GM12878 (cell line): ENCODE measurements at regions not wholly inside any gene's neighbourhood (a gene's known extent, or its start where the extent isn't known, plus 50 kb on each side); places are given as distances from the start of the nearest gene placed in this dataset.

Experiments used
- ATAC-seq: fragments of 200-7000 bp; cut with Tn5 transposase; 3 replicates; pipeline ENCODE4 v1.9.1; 2020; ENCODE audit warnings: mild to moderate bottlenecking, moderate library complexity
- BruUV-seq: library from RNA; stranded (reverse); fragments of 400-500 nt; replicated peaks from 2 replicates; lab custom pipeline; 2021; lab: Mats Ljungman, UMichigan
- CTCF ChIA-PET: fragments of 300-600 bp; sonication (Branson Sonifier 250); formaldehyde crosslinking; extraction: SDS; loops from one replicate; lab custom pipeline; 2021; ENCODE audit warnings: inconsistent platforms; lab: Yijun Ruan, JAX
- POLR2A ChIA-PET: fragments of 350-600 bp; formaldehyde crosslinking; extraction: SDS; loops from one replicate; lab custom pipeline; 2021; ENCODE audit warnings: inconsistent platforms; lab: Charles Lee
- RAD21 ChIA-PET: fragments of 300-600 bp; sonication (Branson Sonifier 250); formaldehyde crosslinking; loops from one replicate; lab custom pipeline; 2023; ENCODE audit warnings: antibody characterized with exemption; ENCODE audit not compliant: unreplicated experiment; lab: Charles Lee
- SMC1A ChIA-PET: fragments of 300-600 bp; sonication (Branson Sonifier 250); formaldehyde crosslinking; loops from one replicate; lab custom pipeline; 2023; ENCODE audit not compliant: unreplicated experiment, uncharacterized antibody; lab: Charles Lee
- DNase-seq: peaks from one replicate; pipeline ENCODE4 v3.0.0-alpha.2; 2011; ENCODE audit warnings: low read depth, low spot score
- FAIRE-seq: peaks from 3 replicates; lab custom pipeline; 2011; peaks lifted over from hg19 to GRCh38; lab: Jason Lieb, UNC
- H2AFZ ChIP-seq: 2 replicates; pipeline ENCODE4 v1.6.0; 2011; ENCODE audit warnings: low read depth, low read length, control low read depth; ENCODE audit not compliant: control insufficient read depth
- H3K27ac ChIP-seq: 2 replicates; pipeline ENCODE4 v1.5.1; 2011; ENCODE audit warnings: control low read depth; ENCODE audit not compliant: control insufficient read depth, insufficient read depth
- H3K27me3 ChIP-seq, 2 experiments: replicated peaks in 1 of 2; 2 replicates each; pipeline versions ENCODE4 v1.6.0 to v1.6.1; 2011; ENCODE audit warnings: low read length in 1 of 2; ENCODE audit not compliant: control insufficient read depth in 2 of 2, insufficient read depth in 2 of 2
- H3K36me3 ChIP-seq, 2 experiments: 2 replicates each; pipeline ENCODE4 v1.5.1; 2011; ENCODE audit warnings: low read length in 1 of 2; ENCODE audit not compliant: control insufficient read depth in 2 of 2, insufficient read depth in 2 of 2
- H3K4me1 ChIP-seq: 2 replicates; pipeline ENCODE4 v1.6.1; 2011; ENCODE audit warnings: mild to moderate bottlenecking, low read length, moderate library complexity, mixed read lengths; ENCODE audit not compliant: control insufficient read depth, insufficient read depth
- H3K4me2 ChIP-seq: 2 replicates; pipeline ENCODE4 v1.6.0; 2011; ENCODE audit warnings: control low read depth; ENCODE audit not compliant: control insufficient read depth, insufficient read depth
- H3K4me3 ChIP-seq: fragments of 200-600 bp; sonication (generic); 2 replicates; pipeline ENCODE4 v1.5.1; 2016
- H3K79me2 ChIP-seq: 2 replicates; pipeline ENCODE4 v1.6.0; 2011; ENCODE audit warnings: low read length; ENCODE audit not compliant: control insufficient read depth, insufficient read depth
- H3K9ac ChIP-seq: 2 replicates; pipeline ENCODE4 v1.8.0; 2011; ENCODE audit warnings: low read length, control low read depth, mixed read lengths; ENCODE audit not compliant: control insufficient read depth, insufficient read depth
- H3K9me3 ChIP-seq: replicated peaks from 3 replicates; pipeline ENCODE4 v1.5.1; 2011; ENCODE audit warnings: mild to moderate bottlenecking, low read length; ENCODE audit not compliant: control insufficient read depth, insufficient read depth
- H4K20me1 ChIP-seq: 2 replicates; pipeline ENCODE4 v1.6.0; 2011; ENCODE audit not compliant: control insufficient read depth, insufficient read depth
- ASH2L ChIP-seq: fragments of 300-600, 200-600 bp; sonication (generic); IDR thresholded peaks from 2 replicates; pipeline ENCODE4 v1.6.1; 2017; ENCODE audit warnings: low read depth, mild to moderate bottlenecking, borderline replicate concordance
- CBX5 ChIP-seq: sonication (generic); IDR thresholded peaks from 2 replicates; pipeline ENCODE4 v1.6.1; 2016; ENCODE audit warnings: low read depth, moderate library complexity, mild to moderate bottlenecking, inconsistent platforms
- CHD4 ChIP-seq: fragments of 200-600 bp; sonication (generic); IDR thresholded peaks from 2 replicates; pipeline ENCODE4 v1.6.1; 2016; ENCODE audit warnings: mild to moderate bottlenecking
- EGR1 ChIP-seq, 2 experiments: IDR thresholded peaks; 1 replicate in 1 of 2; 2 replicates in 1 of 2; pipeline ENCODE4 v1.6.1; 2011 to 2012; ENCODE audit warnings: low read depth in 2 of 2, low read length in 2 of 2, borderline replicate concordance in 1 of 2, mild to moderate bottlenecking in 1 of 2, moderate library complexity in 1 of 2
- ETV6 ChIP-seq, 2 experiments: fragments of 450-650 bp in 1 of 2; IDR thresholded peaks in 1 of 2; conservative IDR thresholded peaks in 1 of 2; 2 replicates each; pipeline ENCODE4 v1.6.1; 2014; ENCODE audit warnings: antibody characterized with exemption in 1 of 2, borderline replicate concordance in 1 of 2, low read depth in 1 of 2, mild to moderate bottlenecking in 1 of 2, moderate library complexity in 1 of 2
- IRF3 ChIP-seq: fragments of 450-650 bp; IDR thresholded peaks from 2 replicates; pipeline ENCODE4 v1.6.1; 2014; ENCODE audit warnings: mild to moderate bottlenecking
- POLR2AphosphoS2 ChIP-seq: IDR thresholded peaks from 2 replicates; pipeline ENCODE4 v1.6.1; 2011; ENCODE audit warnings: low read depth, mild to moderate bottlenecking, low read length, improper control_type of control experiment, moderate library complexity
- SPI1 ChIP-seq: IDR thresholded peaks from 2 replicates; pipeline ENCODE4 v1.6.1; 2011; ENCODE audit warnings: low read depth, mild to moderate bottlenecking, low read length, moderate library complexity, borderline replicate concordance; ENCODE audit not compliant: insufficient read depth
- TCF3 ChIP-seq: IDR thresholded peaks from 2 replicates; pipeline ENCODE4 v1.6.1; 2012; ENCODE audit warnings: low read depth, mild to moderate bottlenecking, low read length, borderline replicate concordance; ENCODE audit not compliant: insufficient read depth
- WRNIP1 ChIP-seq: IDR thresholded peaks from 2 replicates; pipeline ENCODE4 v1.6.1; 2011; ENCODE audit warnings: low read depth, low read length, improper control_type of control experiment, borderline replicate concordance
- in situ Hi-C: fragments of 300-500 bp; cut with MboI; formaldehyde crosslinking; loops from 9 replicates; pipeline ENCODE4 v1.14.3; 2018; ENCODE audit warnings: mixed read lengths
- intact Hi-C: fragments of 100-400 bp; cut with micrococcal nuclease; formaldehyde crosslinking; loops from one replicate; pipeline ENCODE4 v1.14.2; 2022; ENCODE audit not compliant: unreplicated experiment

GRCh38 chr9:107546859-107547258 lies 57.3 kb upstream of the KLF4 start:
- no TSS peak for BruUV-seq
- RAD21 ChIA-PET, result no interaction called here
- Histone ChIP-seq H3K27me3 (no peaks in the 10 kb centered on the region), H3K36me3 (no peaks in the 10 kb centered on the region), H3K4me2 (no peak overlapping the region), H3K79me2 (no peaks in the 10 kb centered on the region), H3K9ac (no peak overlapping the region), H3K4me3 (no peak overlapping the region), H4K20me1 (no peaks in the 10 kb centered on the region), H3K9me3 (no peaks in the 10 kb centered on the region), H2AFZ (no peak overlapping the region), H3K27ac (no peak overlapping the region), H3K4me1 (no peaks in the 10 kb centered on the region; the same call in 1 of the 2 replicates)
- POLR2A ChIA-PET, result no interaction called here
- no peak for DNase-seq
- ATAC-seq, result no peak
- FAIRE-seq, result no peak
- in situ Hi-C loops, result no loop called here
- intact Hi-C loops, result no loop called here
- SMC1A ChIA-PET, result no interaction called here
- no peak for TF ChIP-seq TCF3
- TF ChIP-seq WRNIP1, result no peak
- TF ChIP-seq CBX5, result no peak
- TF ChIP-seq CHD4, result no peak
- no peak for TF ChIP-seq ASH2L
- no peak for TF ChIP-seq POLR2AphosphoS2
- TF ChIP-seq EGR1 (IDR thresholded peaks at IDR 0.05; ENCODE audit: borderline replicate concordance in 1 of 2, low read depth in 2 of 2, low read length in 2 of 2), result no peak
- no peak for TF ChIP-seq SPI1
- no peak for TF ChIP-seq IRF3
- no peak for TF ChIP-seq ETV6 (conservative IDR thresholded peaks at IDR 0.05 in 1 of 2, IDR thresholded peaks at IDR 0.05 in 1 of 2; ENCODE audit: borderline replicate concordance in 1 of 2, low read depth in 1 of 2)
- CTCF ChIA-PET, result no interaction called here
